NCI-H1417 (cell line): ENCODE measurements at regions not wholly inside any gene's neighbourhood (a gene's known extent, or its start where the extent isn't known, plus 50 kb on each side); places are given as distances from the start of the nearest gene placed in this dataset.

ENCODE experiments used
- DNase-seq, 3 experiments: peaks; one replicate each; lab custom pipeline; 2025; lab: John Stamatoyannopoulos, UW

- DNase-seq, result no peak
Measured at GRCh38 chr14:83455561-83455960, 1921.9 kb upstream of the SEL1L start.

DNA sequence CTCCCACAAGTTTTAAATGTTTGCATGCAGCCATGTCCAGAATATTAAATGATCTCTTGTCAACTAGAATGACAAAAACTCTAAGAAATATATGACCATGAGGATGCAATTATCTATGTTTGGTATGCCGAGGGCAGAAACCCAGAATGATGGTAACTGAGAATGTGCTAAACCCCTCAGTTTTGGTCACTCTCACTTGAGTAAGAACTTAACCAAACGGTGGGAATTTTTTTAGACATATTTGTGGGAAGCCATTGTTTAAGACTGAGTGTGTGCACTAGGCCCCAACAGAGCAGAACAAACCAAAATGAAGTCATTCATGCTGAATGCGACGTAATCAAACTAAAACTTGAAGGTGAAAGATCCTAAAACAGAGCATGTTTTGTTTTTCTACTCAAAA lies 1927.9 kb upstream of the SEL1L start:
- DNase-seq, result no peak

- no peak for DNase-seq
Measured at GRCh38 chr14:83462759-83463158, 1929.1 kb upstream of the SEL1L start.

- DNase-seq, result peak; percentile 46 to 83 (median 52)
Measured at GRCh38 chr14:83463500-83464098, 1929.9 kb upstream of the SEL1L start.

GRCh38 chr14:83467811-83468210 lies 1934.2 kb upstream of the SEL1L start:
- peak in 1 of 3 experiments; percentile 7 for DNase-seq

GRCh38 chr14:83470466-83470865 lies 1936.8 kb upstream of the SEL1L start:
- DNase-seq, result no peak

GRCh38 chr14:83470959-83471695 lies 1937.5 kb upstream of the SEL1L start:
- DNase-seq, result no peak

DNA sequence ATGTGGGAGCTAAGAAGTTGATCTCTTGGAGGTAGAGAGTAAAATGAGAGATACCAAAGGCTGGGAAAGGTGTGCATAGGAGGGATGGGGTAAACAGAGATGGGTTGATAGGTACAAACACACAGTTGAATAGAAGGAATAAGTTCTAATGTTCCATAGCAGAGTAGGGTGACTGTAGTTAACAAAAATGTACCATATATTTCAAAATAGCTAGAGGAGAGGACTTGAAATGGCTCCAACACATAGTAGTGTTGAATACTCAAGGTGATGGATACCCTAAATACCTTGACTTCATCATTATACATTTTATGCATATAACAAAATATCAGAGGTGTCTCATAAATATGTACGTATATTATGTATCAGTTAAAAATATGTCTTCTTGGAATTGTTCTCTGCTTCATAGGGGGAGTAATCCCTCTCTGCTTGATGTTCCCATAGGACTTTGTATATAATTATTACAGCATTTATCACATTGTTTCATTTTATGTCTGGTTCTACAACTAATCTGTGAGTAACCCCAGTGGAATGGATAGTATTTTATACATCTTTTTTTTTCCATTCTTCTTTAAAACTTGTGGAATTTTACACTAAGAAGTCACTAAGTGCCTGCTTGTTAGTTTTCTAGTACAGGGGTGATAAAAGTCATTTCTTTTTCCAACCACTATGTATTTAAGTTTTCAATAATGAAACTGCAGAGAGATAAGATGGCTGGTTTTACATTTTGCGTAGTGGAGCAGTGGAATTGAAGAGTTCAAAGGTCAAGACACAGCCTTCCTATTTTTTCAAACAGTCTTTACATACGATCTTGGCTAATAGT lies 1940.0 kb upstream of the SEL1L start:
- DNase-seq, result no peak

DNA sequence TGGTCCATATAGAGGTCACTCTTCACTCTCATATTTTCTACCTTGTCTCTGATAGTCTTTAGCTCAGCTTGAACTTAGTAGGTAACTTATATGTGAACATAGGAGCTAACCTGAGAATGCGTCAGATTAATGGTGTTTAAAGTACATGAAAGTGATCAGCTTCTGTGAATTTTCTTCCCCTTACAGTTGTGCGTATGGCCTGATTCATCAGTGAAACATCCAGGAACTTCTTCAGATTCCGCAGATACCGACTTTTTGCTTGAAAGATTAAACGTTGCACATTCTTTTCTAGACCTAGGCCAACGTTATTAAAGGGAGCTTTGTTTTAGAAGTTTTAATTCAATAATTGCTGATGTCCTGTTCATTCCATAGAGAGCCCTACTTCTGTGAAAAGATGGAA lies 1945.1 kb upstream of the SEL1L start:
- peak in 1 of 3 experiments; percentile 5 for DNase-seq

DNA sequence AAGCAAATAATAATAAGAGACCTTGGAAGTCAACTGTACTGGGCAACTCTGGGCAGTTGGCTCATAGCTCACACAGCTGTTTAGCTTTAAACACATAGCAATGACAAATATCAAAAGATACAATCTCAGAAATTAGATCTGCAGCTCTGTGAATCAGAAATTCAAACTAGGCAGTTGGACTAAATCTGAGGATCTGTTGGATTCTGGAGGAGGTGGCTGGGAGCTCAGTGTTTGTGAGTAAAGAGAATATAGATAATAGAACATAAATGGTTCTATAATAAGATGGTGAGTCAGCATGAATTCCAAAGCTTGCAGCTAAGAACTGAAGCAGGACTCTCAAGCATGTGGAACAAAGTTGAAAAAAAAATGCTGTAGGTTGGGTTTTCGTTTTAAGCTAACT lies 1949.4 kb upstream of the SEL1L start:
- no peak for DNase-seq

GRCh38 chr14:83485591-83485990 lies 1951.9 kb upstream of the SEL1L start:
- DNase-seq, result no peak

GRCh38 chr14:83491091-83491490 lies 1957.4 kb upstream of the SEL1L start:
- peak in 2 of 3 experiments; percentile 61 to 86 for DNase-seq

GRCh38 chr14:83520837-83521236 lies 1987.2 kb upstream of the SEL1L start:
- DNase-seq, result peak in 1 of 3 experiments; percentile 36

DNA sequence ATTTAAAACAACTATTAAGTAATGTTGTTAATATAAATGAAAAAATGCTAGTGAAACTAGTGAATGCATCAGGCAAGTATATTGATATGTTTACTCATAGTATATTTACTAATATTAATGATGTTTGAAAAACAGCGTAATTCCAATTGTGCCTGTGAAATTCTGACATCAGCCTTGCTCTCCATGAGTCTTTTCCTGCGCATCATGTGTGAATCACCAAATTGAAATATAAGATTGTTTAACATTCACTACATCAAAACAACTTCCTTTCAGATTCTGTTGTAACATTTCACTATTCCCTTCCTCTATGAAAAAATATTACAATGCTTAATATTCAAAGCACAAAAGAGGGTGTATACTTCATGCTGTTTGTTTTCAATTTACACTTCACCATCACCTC lies 1995.9 kb upstream of the SEL1L start:
- DNase-seq, result no peak

- no peak for DNase-seq
Measured at GRCh38 chr14:83533734-83534133, 1996.2 kb upstream of the FLRT2 start.

- no peak for DNase-seq
Measured at GRCh38 chr14:83534995-83535394, 1994.9 kb upstream of the FLRT2 start.

- DNase-seq, result no peak
Measured at GRCh38 chr14:83535444-83535843, 1994.5 kb upstream of the FLRT2 start.

DNA sequence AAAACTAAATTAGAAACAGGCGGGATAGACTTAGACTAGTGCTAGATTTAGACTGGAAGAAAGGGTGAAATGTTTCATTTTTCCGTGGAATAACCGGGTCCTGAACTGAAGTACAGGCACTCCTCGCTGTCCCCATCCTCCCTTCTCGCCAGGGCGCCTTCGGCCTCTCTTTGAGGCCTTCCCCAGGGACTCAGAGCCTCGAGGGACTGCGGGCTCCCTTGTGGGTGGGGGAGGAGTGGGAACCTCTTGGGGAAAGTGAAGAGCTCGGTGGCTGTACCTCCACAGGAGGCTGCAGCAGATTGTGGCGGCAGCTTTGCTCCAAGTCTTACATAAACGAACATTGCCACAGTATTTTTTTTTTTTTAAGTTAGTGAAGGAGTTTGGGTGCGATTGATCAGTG lies 1988.8 kb upstream of the FLRT2 start:
- no peak for DNase-seq

DNA sequence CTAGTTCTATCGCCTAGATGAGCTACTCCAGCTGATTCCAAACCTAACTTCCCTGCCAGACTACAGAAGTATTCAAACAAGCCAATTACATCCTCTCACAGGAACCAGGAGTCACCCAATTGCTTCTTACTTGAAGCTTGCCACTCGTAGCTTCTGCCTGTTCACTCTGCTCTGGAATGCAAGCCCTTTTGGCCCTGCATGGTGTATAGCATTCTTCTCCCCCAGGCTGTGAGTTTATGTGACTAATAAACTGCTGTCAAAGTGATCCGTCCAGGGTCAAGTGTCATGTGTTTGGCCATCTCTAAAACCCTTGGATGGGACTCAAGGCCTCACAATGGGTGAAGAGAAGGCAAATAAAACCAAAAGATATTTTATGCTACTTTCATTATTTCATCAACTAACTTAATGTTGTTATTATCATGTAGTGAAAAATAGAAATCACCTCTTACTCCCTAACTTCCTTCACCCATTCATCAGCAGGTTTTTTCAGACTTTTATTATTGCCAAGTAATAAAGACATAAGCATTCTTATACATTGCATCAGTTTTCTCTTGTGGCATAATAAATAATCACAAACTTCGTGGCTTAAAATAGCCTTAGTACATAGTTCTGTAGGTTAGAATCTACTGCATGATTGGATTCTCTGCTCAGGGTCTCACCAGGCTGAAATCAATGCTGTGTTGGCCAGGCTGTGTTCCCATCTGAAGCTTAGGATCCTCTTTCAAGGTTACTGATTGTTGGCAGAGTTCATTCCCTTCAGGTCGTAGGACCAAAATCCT lies 1981.7 kb upstream of the FLRT2 start:
- no peak for DNase-seq

DNA sequence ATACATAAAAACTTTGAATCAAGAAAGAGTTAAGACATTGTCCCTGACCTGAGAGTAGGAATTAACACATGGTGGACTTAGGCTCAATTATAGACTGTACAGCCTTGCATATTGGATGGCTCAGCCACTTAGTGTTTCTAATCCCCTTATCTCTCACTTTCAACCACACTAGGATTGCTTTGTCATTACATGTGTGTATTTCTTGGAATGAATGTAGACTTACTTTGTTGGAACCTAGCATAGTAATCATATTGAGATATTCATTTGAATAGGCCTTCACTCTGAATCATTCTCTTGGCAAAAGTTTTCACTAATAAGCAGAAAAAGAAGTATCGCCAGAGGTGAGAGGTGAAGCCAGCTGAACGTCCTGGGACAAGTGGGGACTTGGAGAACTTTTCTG lies 1973.9 kb upstream of the FLRT2 start:
- no peak for DNase-seq

- no peak for DNase-seq
Measured at GRCh38 chr14:83556746-83557453, 1973.0 kb upstream of the FLRT2 start.

GRCh38 chr14:83558946-83559345 lies 1971.0 kb upstream of the FLRT2 start:
- DNase-seq, result no peak
